ENCODE measurements at regions not wholly inside any gene's neighbourhood (a gene's known extent, or its start where the extent isn't known, plus 50 kb on each side); places are given as distances from the start of the nearest gene placed in this dataset.
A peak's percentile ranks its signal among the peaks of the same experiment; 100 is the strongest.
"Not testable (repeated sequence)": the region's sequence is repeated elsewhere in the genome, so short reads cannot be mapped to it uniquely, and the experiment has no call there.

GRCh38 chr20:53872561-53873229, 197.7 kb downstream of the BCAS1 start:
- no peak for DNase-seq (ENCODE audit: low spot score)

- DNase-seq (ENCODE audit: low spot score): no peak
These were observed 198.3 kb downstream of the BCAS1 start for GRCh38 chr20:53872081-53872541.

- no peak for DNase-seq (ENCODE audit: low spot score)
These were observed 198.9 kb downstream of the BCAS1 start for GRCh38 chr20:53871541-53871940.

- DNase-seq (ENCODE audit: low spot score): no peak
These were observed 199.7 kb downstream of the BCAS1 start for GRCh38 chr20:53870426-53871315.

GRCh38 chr20:53869466-53870258, 200.7 kb downstream of the BCAS1 start:
- peak; percentile 70 for DNase-seq (ENCODE audit: low spot score)

- no peak for DNase-seq (ENCODE audit: low spot score)
These were observed 202.5 kb downstream of the BCAS1 start for GRCh38 chr20:53867741-53868351.

GRCh38 chr20:53866794-53867740, 203.3 kb downstream of the BCAS1 start:
- DNase-seq (ENCODE audit: low spot score): no peak

- DNase-seq (ENCODE audit: low spot score): no peak
These were observed 204.2 kb downstream of the BCAS1 start for GRCh38 chr20:53865901-53866793.

- DNase-seq (ENCODE audit: low spot score): not testable (repeated sequence)
These were observed 205.4 kb downstream of the BCAS1 start for GRCh38 chr20:53864765-53865683.

GRCh38 chr20:53863923-53864641, 206.3 kb downstream of the BCAS1 start:
- not testable (repeated sequence) for DNase-seq (ENCODE audit: low spot score)

- DNase-seq (ENCODE audit: low spot score): not testable (repeated sequence)
These were observed 206.9 kb downstream of the BCAS1 start for GRCh38 chr20:53863535-53863922.

GRCh38 chr20:53863039-53863438, 207.4 kb downstream of the BCAS1 start:
- not testable (repeated sequence) for DNase-seq (ENCODE audit: low spot score)

GRCh38 chr20:53862490-53862889, 207.9 kb downstream of the BCAS1 start:
- DNase-seq (ENCODE audit: low spot score): not testable (repeated sequence)

GRCh38 chr20:53862136-53862397, 208.3 kb downstream of the BCAS1 start:
- DNase-seq (ENCODE audit: low spot score): not testable (repeated sequence)

GRCh38 chr20:53859684-53860083, 210.7 kb downstream of the BCAS1 start:
- no peak for DNase-seq (ENCODE audit: low spot score)

GRCh38 chr20:53859009-53859408, 211.4 kb downstream of the BCAS1 start:
- DNase-seq (ENCODE audit: low spot score): not testable (repeated sequence)

GRCh38 chr20:53858516-53858915, 211.9 kb downstream of the BCAS1 start:
- not testable (repeated sequence) for DNase-seq (ENCODE audit: low spot score)

GRCh38 chr20:53857723-53858236, 212.6 kb downstream of the BCAS1 start:
- DNase-seq (ENCODE audit: low spot score): no peak

All from COLO829 (cell line).